ENCODE measurements at regions not wholly inside any gene's neighbourhood (a gene's known extent, or its start where the extent isn't known, plus 50 kb on each side); places are given as distances from the start of the nearest gene placed in this dataset.
"Not testable (repeated sequence)": the region's sequence is repeated elsewhere in the genome, so short reads cannot be mapped to it uniquely, and the experiment has no call there.

DNA sequence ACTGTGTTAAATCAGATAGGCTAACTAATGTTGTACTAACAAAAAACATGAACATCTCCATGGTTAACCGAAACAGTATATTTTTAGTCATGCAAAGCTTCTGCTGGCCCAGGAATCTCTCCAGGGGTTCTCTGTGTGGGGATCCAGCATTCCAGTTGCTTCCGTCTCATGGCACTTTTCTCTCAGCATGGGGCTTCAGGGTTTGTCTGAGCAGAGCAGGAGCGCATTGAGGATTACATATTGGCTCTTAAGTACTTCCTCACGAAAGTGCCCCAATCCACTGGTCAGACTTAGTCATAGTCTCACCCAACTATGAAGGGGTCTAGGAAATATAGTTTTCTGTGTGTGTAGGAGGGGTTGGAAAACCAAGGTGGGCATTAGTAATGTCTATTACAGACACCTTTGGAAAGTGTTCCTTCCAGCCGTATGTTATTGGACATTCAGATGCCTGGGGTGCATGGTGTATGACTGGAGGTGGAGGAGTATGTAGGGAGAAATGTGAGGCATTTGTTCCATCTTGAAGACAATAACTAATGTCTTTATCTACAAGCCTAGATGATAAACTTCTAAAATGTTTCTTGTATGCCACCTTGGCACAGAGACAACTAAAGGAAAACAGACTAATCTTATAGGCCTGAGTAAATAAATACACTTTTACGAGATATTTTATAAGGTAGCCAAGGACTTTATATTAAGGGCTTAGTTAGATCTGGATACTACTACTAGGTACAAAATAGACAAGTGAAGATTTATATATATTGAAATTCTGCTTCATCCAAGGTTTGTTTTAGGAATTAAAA lies 123.8 kb upstream of the ZEB2 start:
- H3K27ac ChIP-seq (ENCODE audit: low read depth, low read length): no peak overlapping the region
- H3K4me1 ChIP-seq (ENCODE audit: control insufficient read depth, insufficient read depth, low read length): no peaks in the 10 kb centered on the region
- no peak overlapping the region for H3K9ac ChIP-seq (ENCODE audit: low read length)
- H3K27me3 ChIP-seq (ENCODE audit: control insufficient read depth, insufficient read depth, low read length): no peaks in the 10 kb centered on the region
- H3K36me3 ChIP-seq (ENCODE audit: control insufficient read depth, insufficient read depth, low read length): no peaks in the 10 kb centered on the region
- no peak overlapping the region for H3K4me3 ChIP-seq (ENCODE audit: low read length)

DNA sequence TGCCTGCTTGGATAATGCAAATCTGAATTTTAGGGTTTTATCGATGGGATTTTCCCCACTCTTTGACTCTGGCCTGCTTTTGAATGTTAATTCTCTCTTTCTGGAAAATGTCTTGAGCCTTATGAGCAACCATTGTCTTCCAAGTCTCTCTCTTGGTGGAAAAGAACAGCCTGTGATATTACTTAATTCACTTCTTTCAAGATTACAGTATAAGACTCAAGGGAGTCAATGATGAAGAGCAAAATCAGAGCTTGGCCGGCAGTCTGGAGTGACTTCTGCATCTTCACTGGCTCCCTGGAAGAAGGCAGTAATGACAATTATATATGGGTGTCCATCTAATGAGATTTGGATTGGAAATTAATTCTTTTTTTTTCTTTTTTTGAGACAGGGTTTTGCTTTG lies 122.9 kb upstream of the ZEB2 start:
- Histone ChIP-seq H3K27me3 (ENCODE audit: control insufficient read depth, insufficient read depth, low read length) (no peaks in the 10 kb centered on the region), H3K27ac (ENCODE audit: low read depth, low read length) (no peak overlapping the region), H3K4me1 (ENCODE audit: control insufficient read depth, insufficient read depth, low read length) (no peaks in the 10 kb centered on the region), H3K9ac (ENCODE audit: low read length) (no peak overlapping the region), H3K36me3 (ENCODE audit: control insufficient read depth, insufficient read depth, low read length) (no peaks in the 10 kb centered on the region), H3K4me3 (ENCODE audit: low read length) (no peak overlapping the region)

DNA sequence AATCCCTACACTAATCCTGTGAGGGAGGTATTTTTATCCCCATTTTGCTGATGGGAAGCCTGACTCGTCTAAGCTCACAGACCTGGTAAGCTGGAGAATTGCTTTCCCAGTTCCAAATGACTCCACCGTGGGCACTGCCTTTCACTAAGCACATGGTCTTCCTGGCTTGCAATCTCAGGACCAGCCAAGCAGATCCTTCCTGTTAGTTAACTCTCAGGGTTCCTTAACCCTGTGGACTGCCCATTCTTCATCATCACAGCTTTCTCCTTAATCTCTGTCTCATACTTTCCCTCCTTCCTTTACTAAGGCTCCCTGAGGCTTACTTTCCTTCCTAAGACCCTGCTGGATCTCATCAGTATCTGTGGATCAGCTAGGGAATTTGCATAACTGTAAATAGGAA lies 122.2 kb upstream of the ZEB2 start:
- H3K27ac ChIP-seq (ENCODE audit: low read depth, low read length): no peak overlapping the region
- no peaks in the 10 kb centered on the region for H3K4me1 ChIP-seq (ENCODE audit: control insufficient read depth, insufficient read depth, low read length)
- no peak overlapping the region for H3K9ac ChIP-seq (ENCODE audit: low read length)
- no peaks in the 10 kb centered on the region for H3K27me3 ChIP-seq (ENCODE audit: control insufficient read depth, insufficient read depth, low read length)
- no peak overlapping the region for H3K4me3 ChIP-seq (ENCODE audit: low read length)
- no peaks in the 10 kb centered on the region for H3K36me3 ChIP-seq (ENCODE audit: control insufficient read depth, insufficient read depth, low read length)

DNA sequence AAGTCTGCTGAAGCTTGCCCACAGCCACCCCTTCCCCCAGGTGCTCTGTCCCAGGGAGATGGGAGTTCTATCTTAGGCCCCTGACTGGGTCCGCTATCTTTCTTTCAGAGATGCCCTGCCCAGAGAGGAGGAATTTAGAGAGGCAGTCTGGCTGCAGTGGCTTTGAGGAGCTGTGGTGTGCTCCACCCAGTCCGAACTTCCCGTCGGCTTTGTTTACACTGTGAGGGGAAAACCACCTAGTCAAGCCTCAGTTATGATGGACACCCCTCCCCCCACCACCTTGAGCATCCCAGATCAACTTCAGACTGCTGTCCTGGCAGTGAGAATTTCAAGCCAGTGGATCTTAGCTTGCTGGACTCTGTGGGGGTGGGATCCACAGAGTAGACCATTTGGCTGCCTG lies 118.3 kb upstream of the ZEB2 start:
- H3K9ac ChIP-seq (ENCODE audit: low read length); H3K36me3 ChIP-seq (ENCODE audit: control insufficient read depth, insufficient read depth, low read length); H3K4me3 ChIP-seq (ENCODE audit: low read length); H3K27ac ChIP-seq (ENCODE audit: low read depth, low read length); H3K4me1 ChIP-seq (ENCODE audit: control insufficient read depth, insufficient read depth, low read length); H3K27me3 ChIP-seq (ENCODE audit: control insufficient read depth, insufficient read depth, low read length): not testable (repeated sequence)

DNA sequence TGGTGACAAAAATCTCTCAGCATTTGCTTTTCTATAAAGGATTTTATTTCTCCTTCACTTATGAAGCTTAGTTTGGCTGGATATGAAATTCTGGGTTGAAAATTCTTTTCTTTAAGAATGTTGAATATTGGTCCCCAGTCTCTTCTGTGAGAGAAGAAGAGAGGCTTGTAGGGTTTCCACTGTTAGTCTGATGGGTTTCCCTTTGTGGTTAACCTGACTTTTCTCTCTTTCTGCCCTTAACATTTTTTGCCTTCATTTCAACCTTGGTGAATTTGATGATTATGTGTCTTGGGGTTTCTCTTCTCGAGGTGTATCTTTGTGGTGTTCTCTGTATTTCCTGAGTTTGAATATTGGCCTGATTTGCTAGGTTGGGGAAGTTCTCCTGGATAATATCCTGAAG lies 116.9 kb upstream of the ZEB2 start:
- H3K4me3 ChIP-seq (ENCODE audit: low read length); H3K9ac ChIP-seq (ENCODE audit: low read length); H3K36me3 ChIP-seq (ENCODE audit: control insufficient read depth, insufficient read depth, low read length); H3K27ac ChIP-seq (ENCODE audit: low read depth, low read length); H3K27me3 ChIP-seq (ENCODE audit: control insufficient read depth, insufficient read depth, low read length); H3K4me1 ChIP-seq (ENCODE audit: control insufficient read depth, insufficient read depth, low read length): not testable (repeated sequence)

DNA sequence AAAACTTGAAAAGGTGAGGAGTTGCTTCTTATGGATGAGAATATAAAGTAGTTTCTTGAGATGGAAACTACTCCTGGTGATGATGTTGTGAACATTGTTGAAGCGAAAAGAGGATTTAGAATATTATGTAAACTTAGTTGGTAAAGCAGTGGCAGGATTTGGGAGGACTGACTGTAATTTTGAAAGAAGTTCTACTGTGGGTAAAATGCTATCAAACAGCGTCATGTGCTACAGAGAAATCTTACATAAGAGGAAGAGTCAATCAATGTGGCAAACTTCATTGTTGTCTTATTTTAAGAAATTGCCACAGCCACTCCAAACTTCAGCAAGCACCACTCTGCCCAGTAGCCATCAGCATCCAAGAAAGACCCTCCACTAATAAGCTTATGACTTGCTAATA lies 112.9 kb upstream of the ZEB2 start:
- Histone ChIP-seq H3K36me3 (ENCODE audit: control insufficient read depth, insufficient read depth, low read length) (no peaks in the 10 kb centered on the region), H3K4me3 (ENCODE audit: low read length) (no peak overlapping the region), H3K27ac (ENCODE audit: low read depth, low read length) (no peak overlapping the region), H3K9ac (ENCODE audit: low read length) (no peak overlapping the region), H3K27me3 (ENCODE audit: control insufficient read depth, insufficient read depth, low read length) (no peaks in the 10 kb centered on the region), H3K4me1 (ENCODE audit: control insufficient read depth, insufficient read depth, low read length) (no peaks in the 10 kb centered on the region)

DNA sequence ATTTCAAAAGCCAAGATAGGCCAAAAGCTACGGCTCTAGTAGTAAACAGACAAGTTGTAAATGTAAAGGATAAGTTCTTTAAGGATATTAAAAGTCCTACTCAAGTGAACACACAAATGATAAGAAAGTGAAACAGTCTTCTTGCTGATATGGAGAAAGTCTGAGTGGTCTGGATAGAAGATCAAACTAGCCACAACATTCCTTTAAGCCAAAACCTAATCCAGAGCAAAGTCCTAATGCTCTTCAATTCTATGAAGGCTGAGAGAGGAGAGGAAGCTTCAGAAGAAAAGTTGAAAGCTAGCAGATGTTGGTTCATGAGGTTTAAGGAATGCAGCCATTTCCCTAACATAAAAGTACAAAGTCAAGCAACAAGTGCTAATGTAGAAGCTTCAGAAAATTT lies 111.7 kb upstream of the ZEB2 start:
- H3K9ac ChIP-seq (ENCODE audit: low read length): no peak overlapping the region
- no peaks in the 10 kb centered on the region for H3K4me1 ChIP-seq (ENCODE audit: control insufficient read depth, insufficient read depth, low read length)
- no peak overlapping the region for H3K4me3 ChIP-seq (ENCODE audit: low read length)
- no peaks in the 10 kb centered on the region for H3K27me3 ChIP-seq (ENCODE audit: control insufficient read depth, insufficient read depth, low read length)
- H3K36me3 ChIP-seq (ENCODE audit: control insufficient read depth, insufficient read depth, low read length): no peaks in the 10 kb centered on the region
- H3K27ac ChIP-seq (ENCODE audit: low read depth, low read length): no peak overlapping the region

DNA sequence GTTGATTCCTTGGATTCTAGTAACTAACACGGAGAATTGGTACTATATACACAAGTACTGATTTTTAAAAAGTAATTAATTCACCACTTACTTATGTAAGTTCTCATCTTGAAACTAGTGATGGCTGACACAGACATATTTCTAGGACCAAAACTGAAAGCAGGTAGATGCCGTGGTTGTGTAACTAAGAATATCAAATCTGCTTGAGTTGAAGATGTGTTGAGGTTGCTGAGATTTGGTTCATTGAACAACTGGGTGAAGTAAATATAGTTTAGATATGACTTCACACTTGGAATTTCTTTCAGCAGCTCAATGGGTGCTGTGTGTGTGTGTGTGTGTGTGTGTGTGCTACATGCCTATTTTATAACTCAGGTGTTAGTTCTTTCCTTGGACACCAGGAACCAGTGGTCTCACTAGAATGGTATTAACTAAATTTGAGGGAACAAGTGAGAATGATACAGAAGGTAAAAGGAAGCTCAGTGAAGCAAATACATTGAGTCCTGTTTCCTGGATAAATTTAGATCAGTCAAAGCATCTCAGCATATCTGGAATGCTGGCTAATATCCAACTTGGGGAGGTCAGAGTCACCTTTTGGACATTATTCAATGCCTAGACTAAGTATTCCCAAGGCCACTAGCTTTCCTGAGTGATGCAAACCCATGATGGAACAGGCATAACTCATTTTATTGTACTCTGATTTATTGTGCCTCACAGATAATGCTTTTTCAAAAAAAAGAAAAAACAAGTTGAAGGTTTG lies 110.7 kb upstream of the ZEB2 start:
- Histone ChIP-seq H3K9ac (ENCODE audit: low read length) (no peak overlapping the region), H3K27me3 (ENCODE audit: control insufficient read depth, insufficient read depth, low read length) (no peaks in the 10 kb centered on the region), H3K36me3 (ENCODE audit: control insufficient read depth, insufficient read depth, low read length) (no peaks in the 10 kb centered on the region), H3K4me1 (ENCODE audit: control insufficient read depth, insufficient read depth, low read length) (no peaks in the 10 kb centered on the region), H3K4me3 (ENCODE audit: low read length) (no peak overlapping the region), H3K27ac (ENCODE audit: low read depth, low read length) (no peak overlapping the region)

DNA sequence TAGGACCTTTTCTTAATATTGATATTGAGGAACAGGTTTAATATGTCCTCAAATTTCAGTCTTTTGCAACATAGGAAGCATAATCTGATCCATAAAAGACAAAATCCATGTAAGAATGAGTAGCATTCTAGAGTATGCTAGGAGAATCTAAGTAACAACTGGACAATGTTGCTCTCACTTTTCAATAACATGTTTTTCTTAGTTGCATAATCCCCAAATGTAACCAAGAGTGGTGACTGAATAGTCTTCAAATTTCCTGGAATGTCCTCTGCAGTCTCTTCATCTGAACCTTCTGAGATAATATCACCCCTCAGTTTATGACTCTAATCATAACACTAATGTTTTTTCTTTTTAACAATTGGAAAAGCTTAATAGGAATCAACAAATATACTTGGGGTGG lies 110.0 kb upstream of the ZEB2 start:
- Histone ChIP-seq H3K9ac (ENCODE audit: low read length) (no peak overlapping the region), H3K27ac (ENCODE audit: low read depth, low read length) (no peak overlapping the region), H3K36me3 (ENCODE audit: control insufficient read depth, insufficient read depth, low read length) (no peaks in the 10 kb centered on the region), H3K4me1 (ENCODE audit: control insufficient read depth, insufficient read depth, low read length) (no peaks in the 10 kb centered on the region), H3K4me3 (ENCODE audit: low read length) (no peak overlapping the region), H3K27me3 (ENCODE audit: control insufficient read depth, insufficient read depth, low read length) (no peaks in the 10 kb centered on the region)

DNA sequence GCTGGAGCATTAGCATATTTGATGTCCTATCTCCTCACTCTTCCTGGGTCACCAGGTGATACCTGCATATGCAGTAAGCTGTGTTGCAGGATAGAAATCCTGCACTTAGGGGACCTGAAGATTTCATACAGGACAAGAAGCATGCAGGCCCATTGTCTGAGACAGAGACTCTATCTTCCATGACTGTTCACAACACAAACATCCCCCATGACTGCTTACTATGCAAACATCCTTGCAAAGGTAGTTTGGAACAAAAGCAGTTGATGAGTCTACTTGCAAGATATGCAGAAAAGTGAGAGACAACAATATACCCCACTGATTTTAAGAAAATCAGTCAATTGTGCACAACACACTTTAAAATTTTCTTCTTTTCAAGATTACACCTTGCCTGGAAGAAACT lies 108.6 kb upstream of the ZEB2 start:
- H3K4me1 ChIP-seq (ENCODE audit: control insufficient read depth, insufficient read depth, low read length): no peaks in the 10 kb centered on the region
- H3K4me3 ChIP-seq (ENCODE audit: low read length): no peak overlapping the region
- H3K27ac ChIP-seq (ENCODE audit: low read depth, low read length): no peak overlapping the region
- H3K9ac ChIP-seq (ENCODE audit: low read length): no peak overlapping the region
- no peaks in the 10 kb centered on the region for H3K27me3 ChIP-seq (ENCODE audit: control insufficient read depth, insufficient read depth, low read length)
- no peaks in the 10 kb centered on the region for H3K36me3 ChIP-seq (ENCODE audit: control insufficient read depth, insufficient read depth, low read length)

DNA sequence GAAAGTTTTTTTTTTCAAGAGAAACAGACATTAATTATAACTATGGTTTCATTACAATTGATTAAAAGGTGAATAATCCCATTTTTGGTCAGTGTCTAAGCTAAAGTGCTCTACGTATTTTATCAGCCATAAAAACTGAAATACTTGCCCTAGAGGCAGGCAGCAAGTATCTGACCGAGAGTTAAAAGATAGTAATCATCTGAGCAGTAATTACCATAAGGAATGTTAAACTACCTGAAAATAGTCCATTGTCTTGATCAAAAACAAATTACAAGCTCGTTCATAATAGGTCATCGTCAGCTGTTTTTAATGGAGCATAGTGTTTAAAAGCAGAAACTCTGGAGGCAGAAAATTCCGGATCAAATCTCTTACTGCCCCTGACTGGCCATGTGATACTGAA lies 105.7 kb upstream of the ZEB2 start:
- H3K36me3 ChIP-seq (ENCODE audit: control insufficient read depth, insufficient read depth, low read length): no peaks in the 10 kb centered on the region
- no peak overlapping the region for H3K27ac ChIP-seq (ENCODE audit: low read depth, low read length)
- H3K27me3 ChIP-seq (ENCODE audit: control insufficient read depth, insufficient read depth, low read length): no peaks in the 10 kb centered on the region
- H3K4me1 ChIP-seq (ENCODE audit: control insufficient read depth, insufficient read depth, low read length): no peaks in the 10 kb centered on the region
- H3K4me3 ChIP-seq (ENCODE audit: low read length): no peak overlapping the region
- H3K9ac ChIP-seq (ENCODE audit: low read length): no peak overlapping the region

DNA sequence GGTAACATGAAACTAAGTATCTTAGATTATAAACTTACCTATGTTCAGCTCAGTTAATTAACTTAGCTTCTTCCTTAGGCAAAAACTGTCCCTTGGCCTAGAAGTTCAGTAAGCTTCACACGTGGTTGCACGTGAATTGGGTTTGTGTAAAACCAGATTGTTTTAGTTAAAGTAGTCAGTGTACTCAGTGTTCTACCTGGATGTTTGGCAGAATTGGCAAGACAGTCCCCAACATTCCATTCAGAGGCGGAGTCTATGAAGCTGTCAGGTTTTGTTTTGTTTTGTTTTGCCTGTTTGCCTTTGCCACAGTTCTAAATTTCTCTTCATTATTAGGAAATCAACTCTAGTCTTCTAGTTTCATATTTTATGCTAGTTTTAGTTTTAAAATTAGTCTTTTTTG lies 105.3 kb upstream of the ZEB2 start:
- H3K36me3 ChIP-seq (ENCODE audit: control insufficient read depth, insufficient read depth, low read length): no peaks in the 10 kb centered on the region
- H3K27ac ChIP-seq (ENCODE audit: low read depth, low read length): no peak overlapping the region
- no peaks in the 10 kb centered on the region for H3K27me3 ChIP-seq (ENCODE audit: control insufficient read depth, insufficient read depth, low read length)
- H3K4me3 ChIP-seq (ENCODE audit: low read length): no peak overlapping the region
- H3K4me1 ChIP-seq (ENCODE audit: control insufficient read depth, insufficient read depth, low read length): no peaks in the 10 kb centered on the region
- H3K9ac ChIP-seq (ENCODE audit: low read length): no peak overlapping the region

DNA sequence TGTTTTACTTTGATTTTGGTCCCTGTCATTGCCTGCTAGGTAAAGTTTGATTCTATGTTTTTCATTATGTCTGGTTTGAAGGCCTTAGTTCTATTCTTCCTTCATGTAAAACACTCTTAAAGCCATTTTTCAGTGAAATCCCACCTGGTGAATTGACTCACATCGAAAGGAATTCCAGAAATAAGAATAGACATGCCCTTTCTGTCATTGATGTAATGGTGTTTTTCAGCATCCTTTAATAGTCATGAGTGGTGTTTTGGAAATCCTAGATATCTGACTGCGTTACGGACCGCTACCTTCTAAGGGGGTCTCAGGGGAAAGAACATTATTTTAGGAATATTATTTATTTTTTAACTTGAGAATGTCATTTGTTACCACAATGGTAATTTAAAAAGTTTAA lies 104.5 kb upstream of the ZEB2 start:
- Histone ChIP-seq H3K9ac (ENCODE audit: low read length) (no peak overlapping the region), H3K36me3 (ENCODE audit: control insufficient read depth, insufficient read depth, low read length) (no peaks in the 10 kb centered on the region), H3K4me1 (ENCODE audit: control insufficient read depth, insufficient read depth, low read length) (no peaks in the 10 kb centered on the region), H3K4me3 (ENCODE audit: low read length) (no peak overlapping the region), H3K27ac (ENCODE audit: low read depth, low read length) (no peak overlapping the region), H3K27me3 (ENCODE audit: control insufficient read depth, insufficient read depth, low read length) (no peaks in the 10 kb centered on the region)

Measured in rectal smooth muscle tissue (tissue), 1 donor.